Left cardiac atrium (tissue), 4 donors: ENCODE measurements at regions not wholly inside any gene's neighbourhood (a gene's known extent, or its start where the extent isn't known, plus 50 kb on each side); places are given as distances from the start of the nearest gene placed in this dataset.
"Not testable (repeated sequence)": the region's sequence is repeated elsewhere in the genome, so short reads cannot be mapped to it uniquely, and the experiment has no call there.

Experiments used
- ATAC-seq, 2 donors: fragments of 200-7000 bp; cut with Tn5 transposase; one replicate each; pipeline ENCODE4 v1.9.1; 2020; ENCODE audit warnings: mild to moderate bottlenecking in 2 of 2, moderate library complexity in 2 of 2
- DNase-seq: peaks from one replicate; pipeline ENCODE4 v3.0.0-alpha.2; 2020
- intact Hi-C, 2 donors: fragments of 100-400 bp; cut with DNase I; formaldehyde crosslinking; loops; one replicate each; pipeline versions ENCODE4 v1.14.1 to v1.15.1; 2022 to 2023
- donor health status: DM: no; HTN: yes; CAD: no.
- donor health status: DM: no; HTN: yes; CAD: no; lungs with severe emphysema.
- donor health status: DM: yes; HTN: yes; CAD: no.
- donor health status: Dilated cardiomyopathy.

DNA sequence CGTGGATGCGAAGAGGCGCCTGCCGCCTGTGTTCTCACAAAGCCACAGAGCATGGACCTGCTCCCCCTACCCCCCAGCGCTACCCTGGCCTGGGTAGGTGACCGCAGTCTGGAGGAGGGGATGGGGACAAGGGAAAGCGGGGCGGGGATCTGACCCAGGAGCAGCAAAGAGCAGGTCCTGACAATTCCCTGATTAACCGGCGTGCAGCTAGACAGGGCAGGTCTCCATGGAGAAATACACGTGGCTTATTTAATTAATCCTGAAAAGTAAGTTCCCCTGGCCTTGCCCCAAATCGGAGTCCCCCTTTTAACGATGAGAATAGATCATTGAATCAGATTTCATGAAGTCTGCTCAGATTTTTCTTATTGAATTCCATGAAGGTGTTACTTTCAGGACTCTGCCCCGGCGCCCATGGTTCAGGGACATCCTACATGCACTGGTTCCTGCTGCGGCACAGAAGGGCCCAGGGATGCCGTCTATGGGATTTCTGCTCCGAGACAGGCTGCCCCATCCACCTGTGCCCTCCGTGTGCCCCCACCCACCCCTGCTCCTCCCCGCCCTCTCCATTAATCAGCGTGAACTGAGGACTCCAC is 251.0 kb upstream of the SFSWAP start:
- no peak for ATAC-seq
- intact Hi-C loops: loop anchor here in 1 of 2 donors (10.0 kb wide), 1 partner anchor 545 kb away; no protein-coding TSS in a partner anchor
- DNase-seq: no peak

GRCh38 chr12:131460520-131460919 is 250.4 kb upstream of the SFSWAP start:
- DNase-seq: no peak
- intact Hi-C loops: no loop called here
- ATAC-seq: no peak

DNA sequence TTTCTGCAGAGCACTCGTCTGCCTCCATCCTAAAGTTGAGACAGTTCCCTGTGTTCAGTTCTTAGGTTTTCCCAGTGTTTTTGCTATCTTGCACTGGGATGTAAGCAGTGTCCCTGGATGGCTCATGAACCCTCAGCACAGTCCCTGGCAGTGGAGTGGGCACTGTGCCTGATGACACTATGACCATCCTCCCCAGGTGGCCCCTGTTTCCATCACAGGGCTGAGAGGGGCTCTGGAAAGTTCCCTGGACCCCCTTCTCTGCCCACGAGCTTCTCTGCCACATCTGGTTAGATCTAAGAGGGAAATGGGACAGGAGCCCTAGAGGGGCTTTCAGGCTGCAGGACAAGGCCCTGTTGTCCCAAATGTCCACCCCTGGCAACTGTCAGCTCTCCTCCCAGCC is 249.8 kb upstream of the SFSWAP start:
- ATAC-seq: no peak
- intact Hi-C loops: no loop called here

GRCh38 chr12:131463174-131463573 is 247.7 kb upstream of the SFSWAP start:
- ATAC-seq: no peak
- no peak for DNase-seq
- intact Hi-C loops: no loop called here

More for the DNA sequence above, 249.8 kb upstream of the SFSWAP start:
- DNase-seq: no peak

GRCh38 chr12:131464081-131464480 is 246.8 kb upstream of the SFSWAP start:
- ATAC-seq: no peak
- intact Hi-C loops: no loop called here
- DNase-seq: no peak

GRCh38 chr12:131466306-131466705 is 244.6 kb upstream of the SFSWAP start:
- intact Hi-C loops: no loop called here
- no peak for DNase-seq
- ATAC-seq: no peak

- ATAC-seq: no peak
- intact Hi-C loops: no loop called here
- no peak for DNase-seq
These were observed 244.0 kb upstream of the SFSWAP start for GRCh38 chr12:131466932-131467331.

- intact Hi-C loops: no loop called here
- DNase-seq (no peak), ATAC-seq (no peak)
These were observed 242.7 kb upstream of the SFSWAP start for GRCh38 chr12:131468206-131468605.

- not testable (repeated sequence) for ATAC-seq, DNase-seq
- intact Hi-C loops: loop anchor here in 1 of 2 donors (10.0 kb wide), 1 partner anchor 265 kb away; no protein-coding TSS in a partner anchor
These were observed 240.9 kb upstream of the SFSWAP start for GRCh38 chr12:131469945-131470344.

DNA sequence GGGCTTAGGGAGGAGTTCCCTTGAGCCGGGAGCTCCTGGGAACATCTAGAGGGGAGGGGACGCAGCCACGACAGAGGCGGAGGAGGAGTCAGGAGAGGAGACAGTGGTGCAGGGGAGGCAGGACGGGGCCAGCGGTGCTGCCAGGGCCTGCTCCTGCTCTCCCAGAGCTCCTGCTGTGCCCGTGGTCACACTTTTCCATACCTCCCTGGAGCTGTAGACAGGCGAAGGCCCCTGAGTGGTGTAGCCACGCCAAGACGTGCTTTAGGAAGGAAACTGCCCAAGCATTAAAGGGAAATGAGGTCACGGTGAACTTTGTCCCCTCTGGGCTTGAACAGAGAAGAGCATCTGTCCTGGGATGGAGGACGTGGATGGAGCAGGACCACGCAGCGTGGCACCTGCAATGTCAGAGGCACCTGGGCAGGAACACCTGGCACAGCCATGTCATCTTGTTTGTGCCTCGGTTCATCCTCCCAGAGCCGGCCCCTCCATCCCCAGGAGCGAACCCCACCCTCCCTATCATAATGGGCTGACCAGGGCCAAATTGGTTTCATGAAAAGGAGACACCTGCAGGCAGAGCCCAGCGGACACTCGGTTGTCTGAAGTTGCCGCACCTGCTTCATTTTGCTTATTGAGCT is 239.5 kb upstream of the SFSWAP start:
- ATAC-seq (no peak), DNase-seq (no peak)
- intact Hi-C loops: loop anchor here in 1 of 2 donors (10.0 kb wide), 1 partner anchor 267 kb away; no protein-coding TSS in a partner anchor

DNA sequence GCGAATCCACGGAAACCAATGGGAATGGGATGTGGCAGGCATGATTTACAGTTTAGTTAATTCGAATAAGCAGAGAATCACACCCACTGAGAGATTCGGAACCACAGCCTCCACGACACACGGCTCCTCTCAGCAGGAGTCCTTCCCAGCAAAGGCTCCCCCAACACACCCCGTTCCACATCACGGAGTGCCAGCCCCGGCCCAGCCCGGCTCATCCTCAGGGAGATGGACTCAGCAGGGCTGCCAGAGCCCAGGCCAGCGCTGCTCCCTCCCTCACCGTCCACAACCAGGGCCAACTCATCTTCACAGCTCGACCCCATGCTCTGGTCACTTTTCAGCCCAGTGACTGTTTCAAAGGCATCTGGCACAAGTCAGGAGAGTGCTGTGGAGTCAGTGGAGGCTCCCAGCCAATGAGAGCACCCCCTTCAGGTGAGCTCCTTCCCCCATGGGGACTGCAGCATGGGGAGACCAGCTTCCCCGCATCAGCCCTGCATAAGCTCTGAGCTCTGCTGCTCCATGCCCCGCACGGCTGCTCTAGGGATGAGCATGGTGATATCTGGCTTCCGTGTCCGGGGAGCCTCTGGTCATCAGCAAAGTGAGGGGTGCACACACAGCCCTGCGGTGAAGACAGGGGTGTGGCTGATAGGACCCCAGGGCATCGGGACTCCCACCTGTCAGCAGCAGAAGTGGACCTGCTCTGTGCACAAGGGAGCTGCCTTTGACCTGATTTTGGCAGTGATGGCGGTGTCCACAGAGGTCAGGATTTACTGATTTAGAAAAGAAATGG is 238.8 kb upstream of the SFSWAP start:
- no peak for ATAC-seq
- DNase-seq: no peak
- intact Hi-C loops: loop anchor here in 1 of 2 donors (10.0 kb wide), 1 partner anchor 267 kb away; no protein-coding TSS in a partner anchor

DNA sequence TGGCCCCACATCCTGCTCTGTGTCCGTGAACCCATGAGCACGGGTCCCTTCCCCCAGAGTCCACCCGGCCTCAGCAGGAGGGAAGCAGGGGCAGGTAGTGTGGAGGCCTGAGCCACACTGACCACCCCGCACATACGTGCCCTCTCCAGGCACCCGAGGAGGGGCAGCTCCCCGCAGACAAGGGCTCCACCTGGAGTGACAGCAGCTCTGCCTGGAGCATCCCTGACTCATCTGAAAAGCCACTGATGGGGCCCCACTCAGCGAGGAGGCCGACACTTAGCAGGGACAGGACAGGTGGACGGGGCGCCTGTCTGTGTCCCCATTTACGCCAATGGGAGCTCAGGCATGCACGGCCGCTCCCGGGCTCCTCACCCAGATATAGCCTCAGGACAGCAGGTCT is 237.6 kb upstream of the SFSWAP start:
- ATAC-seq (no peak), DNase-seq (no peak)
- intact Hi-C loops: loop anchor here in 1 of 2 donors (10.0 kb wide), 1 partner anchor 268 kb away; no protein-coding TSS in a partner anchor

DNA sequence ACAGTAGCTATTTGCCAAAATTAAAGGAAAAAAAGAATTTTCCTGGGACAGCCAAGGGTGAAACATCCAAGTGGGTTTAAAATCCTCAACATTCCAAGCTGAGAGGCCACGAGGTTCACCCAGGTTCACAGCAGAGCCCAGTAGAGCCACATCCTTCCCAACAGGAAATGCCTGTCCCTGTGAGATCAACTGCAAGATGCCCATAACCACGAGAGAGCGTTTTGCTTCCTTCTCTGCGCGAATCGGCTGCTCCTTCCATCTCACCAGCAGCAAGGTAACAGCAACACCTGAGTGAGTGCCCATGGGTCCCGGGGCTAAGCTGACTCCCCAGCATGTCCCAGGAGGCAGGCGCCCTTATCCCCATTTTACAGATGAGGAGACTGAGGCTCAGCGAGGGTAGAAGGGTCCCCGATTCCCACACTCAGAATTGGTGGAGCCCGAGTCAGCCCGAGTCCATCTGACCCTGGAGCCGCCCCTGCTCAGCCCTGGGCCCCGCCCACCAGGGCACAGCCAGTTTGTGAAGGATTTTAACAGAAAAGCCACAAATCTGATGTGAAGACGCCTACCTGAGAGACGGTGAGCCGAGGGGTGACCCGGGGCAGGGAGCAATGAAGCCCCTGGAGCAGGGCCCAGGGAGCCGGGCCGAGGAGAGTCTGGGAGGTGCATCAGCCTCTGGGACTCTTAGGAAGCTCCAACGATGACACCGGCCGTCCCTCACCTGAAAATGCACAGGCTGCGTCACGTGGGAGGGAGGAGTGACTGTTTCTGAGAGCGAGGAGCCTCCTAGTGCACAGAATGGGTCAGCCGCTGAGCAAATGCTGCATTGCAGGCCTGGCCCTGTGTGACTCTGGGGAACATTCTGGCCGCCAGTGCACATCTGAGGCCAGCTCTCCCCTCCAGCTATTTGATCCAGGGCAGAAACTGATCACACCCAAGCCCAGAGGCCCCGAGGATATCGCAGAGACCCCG is 236.9 kb upstream of the SFSWAP start:
- intact Hi-C loops: loop anchor here in 1 of 2 donors (10.0 kb wide), 1 partner anchor 269 kb away; no protein-coding TSS in a partner anchor
- no peak for DNase-seq
- no peak for ATAC-seq

GRCh38 chr12:131475012-131475411 is 235.9 kb upstream of the SFSWAP start:
- intact Hi-C loops: loop anchor here in 1 of 2 donors (10.0 kb wide), 1 partner anchor 270 kb away; no protein-coding TSS in a partner anchor
- peak in 1 of 2 donors; percentile 51 for ATAC-seq
- DNase-seq: not testable (repeated sequence)

GRCh38 chr12:131477613-131478012 is 233.3 kb upstream of the SFSWAP start:
- intact Hi-C loops: loop anchor here in 1 of 2 donors (10.0 kb wide), 1 partner anchor 273 kb away; no protein-coding TSS in a partner anchor
- no peak for ATAC-seq
- no peak for DNase-seq

- DNase-seq (no peak), ATAC-seq (no peak)
- intact Hi-C loops: loop anchor here in 1 of 2 donors (10.0 kb wide), 1 partner anchor 274 kb away; no protein-coding TSS in a partner anchor
These were observed 232.4 kb upstream of the SFSWAP start for GRCh38 chr12:131478468-131478867.

DNA sequence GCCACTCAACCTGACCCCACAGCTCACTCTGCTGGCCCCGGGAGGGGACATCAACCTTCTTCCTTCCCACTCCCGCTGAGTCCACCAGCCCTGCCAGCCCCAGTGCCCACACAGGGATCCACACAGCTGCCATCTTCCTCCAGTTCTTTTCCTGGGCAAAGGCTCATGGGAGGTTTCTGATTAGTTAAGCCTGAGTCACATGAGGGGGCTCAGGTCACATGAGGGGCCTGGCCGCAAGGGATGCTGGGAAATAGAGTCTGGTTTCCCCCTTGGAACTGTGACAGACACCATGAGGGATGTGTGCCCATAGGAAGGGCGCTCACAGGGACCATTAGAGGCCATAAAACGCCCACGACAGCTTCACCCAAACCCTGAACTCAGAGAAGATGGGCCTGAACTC is 228.7 kb upstream of the SFSWAP start:
- intact Hi-C loops: no loop called here
- ATAC-seq (no peak), DNase-seq (no peak)

DNA sequence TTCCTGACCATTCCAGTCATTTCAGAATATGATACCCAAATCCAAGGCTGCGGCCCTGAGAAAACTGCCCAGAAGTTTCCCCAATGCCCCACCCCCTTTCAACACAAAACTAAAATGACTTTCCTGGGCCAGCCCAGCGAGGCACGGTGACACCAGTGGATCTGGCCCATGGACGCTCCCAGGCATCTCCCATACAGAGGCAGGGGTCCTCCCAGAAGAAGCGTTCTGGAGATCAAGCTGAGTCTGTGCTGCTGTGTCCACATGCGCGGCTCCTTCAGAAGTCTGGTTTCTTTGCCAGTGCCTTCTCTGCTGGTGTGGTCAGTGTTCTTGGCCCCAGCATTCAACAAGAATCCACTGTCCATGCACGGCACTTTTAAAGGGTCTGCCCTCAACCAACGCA is 228.2 kb upstream of the SFSWAP start:
- DNase-seq (no peak), ATAC-seq (no peak)
- intact Hi-C loops: no loop called here
